Suprapubic skin (tissue), 4 donors: ENCODE measurements at regions not wholly inside any gene's neighbourhood (a gene's known extent, or its start where the extent isn't known, plus 50 kb on each side); places are given as distances from the start of the nearest gene placed in this dataset.

ENCODE experiments used
- CTCF ChIP-seq, 2 donors: fragments of 200-600 bp in 1 of 2; fragments of 450-650 bp in 1 of 2; sonication (generic) in 1 of 2; IDR thresholded peaks; one replicate each; pipeline ENCODE4 v1.5.1; 2016 to 2019; ENCODE audit warnings: antibody characterized with exemption in 2 of 2, mild to moderate bottlenecking in 1 of 2, moderate library complexity in 1 of 2
- EP300 ChIP-seq: sonication (generic); formaldehyde crosslinking; IDR thresholded peaks from one replicate; pipeline ENCODE4 v1.6.1; 2017; ENCODE audit warnings: antibody characterized with exemption
- POLR2A ChIP-seq, 2 donors: fragments of 450-650 bp; IDR thresholded peaks; one replicate each; pipeline ENCODE4 v1.6.1; 2017; ENCODE audit warnings: antibody characterized with exemption in 2 of 2, mild to moderate bottlenecking in 2 of 2, moderate library complexity in 2 of 2
- POLR2AphosphoS5 ChIP-seq, 3 donors: sonication (generic); formaldehyde crosslinking; IDR thresholded peaks; one replicate each; pipeline ENCODE4 v1.6.1; 2017; ENCODE audit warnings: antibody characterized with exemption in 3 of 3

- TF ChIP-seq CTCF (IDR thresholded peaks at IDR 0.05), result no peak
- no peak for TF ChIP-seq POLR2A (IDR thresholded peaks at IDR 0.05)
- no peak for TF ChIP-seq POLR2AphosphoS5 (IDR thresholded peaks at IDR 0.05)
- no peak for TF ChIP-seq EP300
Measured at GRCh38 chr9:26458054-26458453, 434.5 kb downstream of the CAAP1 start.
